ENCODE measurements at regions not wholly inside any gene's neighbourhood (a gene's known extent, or its start where the extent isn't known, plus 50 kb on each side); places are given as distances from the start of the nearest gene placed in this dataset.
"Not testable (repeated sequence)": the region's sequence is repeated elsewhere in the genome, so short reads cannot be mapped to it uniquely, and the experiment has no call there.

DNA sequence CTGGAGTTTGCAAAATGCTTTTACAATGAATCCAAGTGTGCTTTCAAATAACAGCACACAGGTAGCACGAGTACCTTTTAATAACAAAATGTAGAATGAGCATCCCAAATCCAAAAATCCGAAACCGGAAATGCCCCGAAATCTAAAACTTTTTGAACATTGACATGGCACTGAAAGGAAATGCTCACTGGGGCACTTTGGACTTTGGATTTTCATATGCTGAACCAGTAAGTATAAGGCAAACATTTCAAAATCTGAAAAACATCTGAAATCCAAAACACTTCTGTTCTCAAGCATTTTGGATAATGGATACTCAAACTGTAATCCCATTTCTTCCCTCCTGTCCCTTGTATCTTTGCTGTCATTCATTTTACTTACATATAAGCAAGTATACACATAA lies 50.1 kb downstream of the GCNT4 start:
- intact Hi-C loops (cut with DNase I) = no loop called here
- no peak for DNase-seq
- ATAC-seq (ENCODE audit: poor library complexity) = no peak

DNA sequence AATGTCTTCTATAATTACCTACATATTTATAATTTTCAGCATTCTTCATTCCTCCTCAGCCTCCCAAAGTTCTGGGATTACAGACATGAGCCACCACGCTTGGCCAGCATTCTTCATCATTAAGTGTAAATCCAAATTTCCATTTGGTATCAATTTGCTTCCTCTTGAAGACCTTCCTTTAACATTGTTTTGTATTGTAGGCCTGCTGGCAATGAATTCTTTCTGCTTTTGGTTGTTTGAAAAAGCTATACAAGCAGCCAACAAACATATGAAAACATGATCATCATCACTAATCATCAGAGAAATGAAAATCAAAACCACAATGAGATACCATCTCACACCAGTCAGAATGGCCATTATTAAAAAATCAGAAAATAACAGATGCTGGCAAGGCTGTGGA lies 56.4 kb downstream of the GCNT4 start:
- intact Hi-C loops (cut with DNase I) = no loop called here
- DNase-seq (no peak), ATAC-seq (ENCODE audit: poor library complexity) (no peak)

DNA sequence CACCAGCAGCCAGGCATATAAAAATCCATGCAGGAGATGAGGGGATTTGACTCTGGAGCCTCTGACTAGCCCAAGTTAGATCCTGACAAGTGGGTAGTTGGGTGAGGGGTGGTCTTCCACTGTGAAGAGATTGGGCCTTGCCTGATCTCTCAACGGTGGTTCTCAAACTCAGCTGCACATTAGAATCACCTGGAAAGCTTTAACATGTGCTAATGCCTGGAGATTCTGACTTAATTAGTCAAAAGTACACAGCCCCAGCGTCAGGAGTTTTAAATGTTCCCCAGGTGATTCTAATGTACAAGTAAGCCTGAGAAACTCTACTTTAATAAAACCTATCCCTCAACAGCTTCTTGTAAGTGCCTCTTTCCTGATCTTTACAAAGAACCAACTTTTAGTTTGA lies 57.5 kb downstream of the GCNT4 start:
- no peak for ATAC-seq (ENCODE audit: poor library complexity)
- intact Hi-C loops (cut with DNase I) = no loop called here

DNA sequence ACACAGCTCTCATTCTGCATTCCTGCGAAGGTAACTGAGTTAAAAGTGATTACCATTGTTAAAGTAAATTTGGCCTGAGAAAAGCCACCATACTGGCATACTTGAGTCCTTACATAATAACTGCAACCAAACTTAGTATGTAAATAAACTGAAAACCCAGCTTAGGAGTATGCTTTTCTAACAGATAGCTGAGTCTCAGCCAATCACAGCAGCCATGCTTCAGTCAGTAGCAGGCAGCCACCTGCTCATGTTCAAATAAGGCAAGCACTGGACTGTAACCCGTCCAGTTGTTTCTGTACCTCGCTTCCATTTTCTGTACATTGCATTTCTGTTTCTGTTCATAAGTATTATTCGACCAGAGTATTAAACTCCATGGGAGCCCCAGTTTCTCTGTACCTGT lies 58.6 kb downstream of the GCNT4 start:
- intact Hi-C loops (cut with DNase I) = no loop called here
- no peak for DNase-seq
- no peak for ATAC-seq (ENCODE audit: poor library complexity)

More for the DNA sequence above, 57.5 kb downstream of the GCNT4 start:
- DNase-seq = no peak

DNA sequence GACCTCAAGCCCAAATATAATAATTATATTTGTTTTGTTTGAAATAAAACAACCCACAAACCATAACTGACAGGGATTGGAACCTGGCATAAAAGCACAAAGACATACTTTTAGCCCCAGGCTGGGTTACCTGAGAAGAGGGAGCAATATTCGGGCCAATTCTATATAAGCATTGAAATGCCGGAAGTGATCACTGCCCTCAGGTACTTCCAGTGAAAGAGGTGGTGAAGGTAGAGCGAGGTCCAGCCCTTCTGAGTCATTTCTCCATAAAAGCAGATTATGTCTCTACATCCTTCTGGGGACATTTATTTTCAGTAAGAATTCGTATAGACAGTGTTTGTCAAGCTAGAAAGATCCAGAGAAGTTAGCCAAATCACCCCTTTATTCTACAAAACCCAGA lies 59.6 kb downstream of the GCNT4 start:
- ATAC-seq (ENCODE audit: poor library complexity) = no peak
- intact Hi-C loops (cut with DNase I) = no loop called here
- no peak for DNase-seq

DNA sequence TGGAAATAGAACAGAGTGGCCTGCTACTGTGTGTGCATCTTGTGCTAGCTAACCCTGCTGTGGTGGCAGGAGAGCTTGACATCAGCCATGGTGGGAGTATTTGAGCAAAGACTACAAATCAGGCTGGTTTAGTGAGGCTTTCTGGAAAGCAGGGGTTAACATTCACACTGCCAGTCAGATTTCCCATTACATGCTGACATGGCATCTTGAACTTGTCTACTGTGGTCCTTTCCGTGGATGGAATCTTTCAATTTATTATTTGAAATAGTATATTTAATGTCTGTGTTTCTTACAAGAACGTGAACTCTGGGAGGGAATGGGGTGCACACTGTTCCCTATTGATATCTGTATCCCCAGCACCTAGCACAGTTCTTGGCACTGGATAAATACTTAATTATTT lies 60.8 kb downstream of the GCNT4 start:
- DNase-seq (no peak), ATAC-seq (ENCODE audit: poor library complexity) (no peak)

DNA sequence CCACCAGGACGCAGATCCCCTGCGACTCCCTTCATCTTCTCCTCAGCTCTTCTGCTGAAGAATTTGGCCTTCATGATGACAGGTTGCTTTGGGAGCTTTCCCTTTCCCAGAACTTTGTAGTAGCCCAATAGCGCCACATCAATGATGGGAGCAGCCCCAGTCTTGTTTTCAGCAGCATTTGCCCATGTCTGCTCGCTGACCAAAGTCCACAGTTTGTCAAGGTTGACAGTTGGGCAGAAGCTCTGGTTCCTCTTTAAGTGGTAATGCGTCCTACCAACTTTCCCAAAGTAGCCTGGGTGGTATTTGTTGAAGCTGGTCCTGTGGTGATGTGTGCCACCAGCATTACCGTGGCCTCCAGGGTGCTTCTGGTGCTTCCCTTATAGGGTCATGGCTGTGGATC lies 62.2 kb downstream of the GCNT4 start:
- intact Hi-C loops (cut with DNase I) = no loop called here
- DNase-seq (no peak), ATAC-seq (ENCODE audit: poor library complexity) (no peak)

More for the DNA sequence above, 60.8 kb downstream of the GCNT4 start:
- intact Hi-C loops (cut with DNase I) = no loop called here

DNA sequence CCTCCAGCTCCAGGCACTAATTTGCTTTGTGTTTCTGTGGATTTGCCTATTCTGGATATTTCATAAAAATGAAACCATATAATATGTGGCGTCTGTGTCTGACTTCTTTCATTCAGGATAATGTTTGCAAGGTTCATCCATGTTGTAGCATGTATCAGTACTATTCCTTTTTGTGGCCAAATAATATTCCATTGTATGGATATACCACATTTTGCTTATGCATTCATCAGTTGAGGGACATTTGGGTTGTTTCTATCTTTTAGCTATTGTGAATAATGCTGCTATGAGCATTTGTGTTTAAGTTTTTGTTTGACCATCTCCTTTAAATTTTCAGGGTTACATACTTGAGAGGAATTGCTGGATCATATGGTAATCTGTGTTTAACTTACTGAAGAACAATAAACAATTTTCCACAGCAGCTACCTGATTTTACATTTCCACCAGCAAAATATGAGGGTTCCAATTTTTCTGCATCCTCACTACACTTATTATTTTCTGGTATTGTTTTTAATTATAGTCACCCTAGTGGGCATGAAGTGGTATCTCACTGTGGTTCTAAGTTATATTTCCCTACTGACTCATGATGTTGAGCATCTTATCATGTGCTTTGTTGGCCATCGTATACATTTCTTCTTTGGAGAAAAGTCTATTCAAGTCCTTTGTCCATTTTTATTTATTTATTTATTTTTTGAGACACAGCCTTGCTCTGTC lies 63.9 kb downstream of the GCNT4 start:
- DNase-seq (no peak), ATAC-seq (ENCODE audit: poor library complexity) (no peak)
- intact Hi-C loops (cut with DNase I) = no loop called here

DNA sequence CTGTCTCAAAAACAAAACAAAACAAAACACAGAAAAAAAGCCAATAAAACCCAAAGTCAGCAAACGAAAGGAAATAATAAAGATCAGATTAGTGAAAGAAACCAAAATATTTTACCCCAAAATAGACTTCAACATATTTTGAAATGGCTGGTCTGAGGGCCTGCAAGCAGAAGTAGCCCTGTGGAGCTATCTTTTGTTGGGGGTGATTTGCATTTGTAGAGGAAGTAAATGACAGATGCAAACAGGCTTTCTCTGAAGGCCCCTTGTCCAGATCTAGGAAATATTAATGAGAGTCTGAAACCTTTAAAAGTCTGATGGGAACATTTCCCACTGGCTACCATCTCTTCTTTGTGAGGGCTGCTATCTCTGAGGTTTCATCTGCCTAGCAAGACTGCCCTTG lies 74.0 kb downstream of the GCNT4 start:
- ATAC-seq (ENCODE audit: poor library complexity) = no peak
- intact Hi-C loops (cut with DNase I) = no loop called here
- no peak for DNase-seq

DNA sequence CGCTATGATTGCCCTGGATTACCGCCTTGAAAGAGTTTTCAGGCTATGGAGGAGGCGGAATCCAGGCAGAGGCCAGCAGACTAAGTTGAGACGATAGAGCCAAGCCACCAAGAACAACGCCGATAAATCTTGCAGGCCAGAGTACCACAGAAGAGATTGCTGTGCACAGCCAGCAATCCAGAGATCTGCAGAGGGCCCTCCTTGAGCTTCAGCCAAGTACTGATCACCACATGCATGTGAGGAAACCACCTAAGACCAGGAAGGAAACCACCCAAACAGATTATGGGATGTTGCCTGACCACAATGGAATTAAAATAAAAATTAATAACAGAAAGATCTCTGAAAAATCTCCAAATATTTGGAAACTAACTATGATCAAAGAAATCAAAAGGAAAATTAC lies 74.9 kb downstream of the GCNT4 start:
- ATAC-seq (ENCODE audit: poor library complexity) (no peak), DNase-seq (no peak)
- intact Hi-C loops (cut with DNase I) = no loop called here

DNA sequence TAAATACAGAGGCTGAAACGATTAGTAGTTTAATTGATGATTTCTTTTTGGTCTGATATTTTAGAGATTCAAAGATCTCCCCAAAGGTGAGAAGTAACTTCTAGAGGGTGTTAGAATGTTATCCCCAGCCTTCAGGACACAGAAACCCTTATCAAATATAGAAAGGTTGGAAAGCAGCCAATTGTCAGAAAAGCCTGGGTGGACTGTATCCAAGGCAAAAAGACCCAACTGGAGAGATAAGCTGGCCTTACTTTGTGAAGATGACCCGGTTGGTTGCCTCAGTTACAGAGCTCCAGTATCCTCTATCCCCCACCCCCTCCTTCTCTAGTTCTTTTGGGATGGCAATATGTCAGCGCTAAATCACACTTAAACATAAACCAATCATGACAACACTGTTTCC lies 75.7 kb downstream of the GCNT4 start:
- no peak for DNase-seq
- intact Hi-C loops (cut with DNase I) = no loop called here

DNA sequence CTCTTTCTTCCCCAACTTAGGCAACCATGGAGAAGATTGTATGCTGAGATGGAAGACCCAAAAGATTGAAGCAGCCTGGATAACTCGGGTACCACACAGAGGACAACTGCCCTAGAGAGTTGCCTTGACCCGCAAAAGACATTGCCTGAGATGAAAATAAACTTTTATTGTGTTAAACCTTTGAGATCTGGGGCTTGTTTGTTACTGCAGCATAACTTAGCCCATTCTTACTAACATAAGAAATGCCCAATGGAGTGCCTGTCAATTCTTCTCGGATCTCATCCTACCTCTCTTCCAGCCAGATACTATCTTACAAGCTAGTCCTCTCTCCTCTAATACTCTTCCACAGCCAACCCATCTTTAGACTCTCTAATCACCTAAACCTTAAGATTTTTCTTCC lies 76.8 kb downstream of the GCNT4 start:
- intact Hi-C loops (cut with DNase I) = no loop called here
- DNase-seq = no peak
- ATAC-seq (ENCODE audit: poor library complexity) = no peak

More for the DNA sequence above, 75.7 kb downstream of the GCNT4 start:
- ATAC-seq (ENCODE audit: poor library complexity) = no peak

DNA sequence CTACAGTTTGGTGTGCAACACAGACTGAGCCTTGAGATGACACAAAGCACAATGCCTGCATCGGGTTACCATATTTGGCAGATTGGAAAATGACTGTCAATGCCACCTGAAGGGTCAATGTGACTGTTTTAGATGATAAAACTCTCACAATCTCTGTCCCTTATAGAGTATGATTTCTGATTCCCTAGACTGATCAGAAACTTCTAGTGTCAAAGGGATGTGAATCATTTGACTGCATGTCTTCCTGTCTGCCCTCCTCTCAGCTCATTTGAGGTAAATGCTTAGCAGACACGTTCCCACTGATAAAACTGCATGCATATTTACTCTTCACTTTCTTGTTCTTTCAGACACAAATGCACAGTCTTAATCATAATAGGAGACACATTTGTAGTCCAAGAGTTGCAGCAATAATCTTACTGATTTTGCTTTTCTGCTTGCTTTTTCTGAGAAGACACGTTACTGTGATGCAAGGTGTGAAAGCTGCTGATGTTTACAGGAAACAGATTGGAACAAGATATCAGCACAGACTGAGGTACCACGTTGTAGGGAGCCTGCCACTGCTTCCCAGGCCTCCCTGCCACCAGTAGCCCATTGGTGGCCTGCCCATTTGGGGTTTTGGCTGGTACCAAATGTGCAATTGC lies 77.8 kb downstream of the GCNT4 start:
- intact Hi-C loops (cut with DNase I) = no loop called here
- DNase-seq = no peak
- ATAC-seq (ENCODE audit: poor library complexity) = no peak

DNA sequence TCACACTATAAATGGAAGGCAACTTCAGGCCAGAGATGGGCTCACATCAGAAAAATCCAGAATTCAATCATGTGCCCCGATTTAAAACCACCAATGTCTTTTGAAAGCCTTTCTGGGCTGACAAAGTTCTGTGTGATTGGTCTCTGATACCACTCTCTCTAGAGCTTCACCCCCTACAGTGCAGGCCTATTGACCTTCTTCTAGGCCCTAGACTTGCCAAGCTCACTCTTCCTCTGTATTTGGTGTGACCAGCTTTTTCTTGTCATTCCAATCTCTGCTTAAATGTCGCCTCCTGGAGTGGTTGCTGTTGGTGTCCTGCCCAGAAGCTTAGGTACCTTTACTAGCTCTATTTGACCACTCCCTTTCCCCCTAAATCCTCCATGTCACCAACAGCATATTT lies 78.7 kb downstream of the GCNT4 start:
- DNase-seq = no peak
- intact Hi-C loops (cut with DNase I) = no loop called here
- ATAC-seq (ENCODE audit: poor library complexity) = no peak

DNA sequence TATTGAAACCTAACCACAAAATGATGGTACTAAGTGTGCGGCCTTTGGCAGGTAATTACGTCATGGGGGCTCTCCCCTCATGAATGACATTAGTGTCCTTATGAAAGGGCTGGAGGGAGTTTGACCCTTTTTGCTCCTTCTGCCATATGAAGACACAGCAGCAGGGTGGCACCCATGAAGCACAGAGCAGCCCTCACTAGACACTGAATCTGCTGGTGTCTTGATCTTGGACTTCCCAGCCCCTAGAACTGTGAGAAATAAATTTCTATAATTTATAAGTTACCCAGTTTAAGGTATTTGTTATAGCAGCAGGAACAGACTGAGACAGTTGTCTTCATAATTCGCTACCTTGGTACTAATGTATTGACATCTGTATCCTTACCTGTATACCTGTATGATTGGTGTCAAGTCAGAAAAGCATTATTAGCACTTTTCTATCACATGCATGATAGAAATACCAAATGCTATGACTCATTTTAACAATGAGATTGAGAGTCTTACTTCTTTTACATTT lies 80.4 kb downstream of the GCNT4 start:
- intact Hi-C loops (cut with DNase I) = no loop called here
- no peak for DNase-seq
- no peak for ATAC-seq (ENCODE audit: poor library complexity)

DNA sequence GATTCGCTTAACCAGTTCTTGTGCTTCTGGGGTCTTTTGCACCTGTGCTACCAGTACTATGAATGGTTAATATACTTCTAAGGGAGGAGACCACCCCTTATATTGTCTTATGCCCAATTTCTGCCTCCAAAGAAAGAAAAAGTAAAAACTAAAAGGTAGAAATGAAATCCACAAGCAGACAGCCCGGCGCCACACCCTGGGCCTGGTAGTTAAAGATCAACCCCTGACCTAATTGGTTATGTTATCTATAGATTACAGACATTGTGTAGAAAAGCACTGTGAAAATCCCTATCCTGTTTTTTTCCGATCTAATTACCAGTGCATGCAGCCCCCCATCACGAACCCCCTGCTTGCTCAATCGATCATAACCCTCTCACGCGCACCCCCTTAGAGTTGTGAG lies 81.5 kb downstream of the GCNT4 start:
- ATAC-seq (ENCODE audit: poor library complexity); intact Hi-C loops (cut with DNase I); DNase-seq: not testable (repeated sequence)

DNA sequence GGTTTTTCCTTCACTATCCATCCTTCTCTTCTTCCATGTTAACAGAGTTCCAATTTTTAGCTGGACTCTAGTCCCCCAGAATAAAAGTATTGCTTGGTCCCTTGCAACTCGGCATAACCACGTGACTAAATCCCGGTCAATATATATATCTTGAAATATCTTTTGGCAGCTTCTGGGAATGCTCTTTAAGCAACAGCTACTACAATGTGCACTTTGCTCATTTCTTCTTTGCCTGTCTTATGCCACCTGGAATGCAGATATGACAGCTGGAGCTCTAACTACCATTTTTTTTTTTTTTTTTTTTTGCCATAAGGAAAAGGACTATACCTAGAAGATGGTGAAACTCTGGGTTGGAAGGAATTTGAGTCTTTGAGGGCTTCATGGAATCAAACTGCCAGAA lies 82.6 kb downstream of the GCNT4 start:
- DNase-seq (no peak), ATAC-seq (ENCODE audit: poor library complexity) (no peak)
- intact Hi-C loops (cut with DNase I) = no loop called here

DNA sequence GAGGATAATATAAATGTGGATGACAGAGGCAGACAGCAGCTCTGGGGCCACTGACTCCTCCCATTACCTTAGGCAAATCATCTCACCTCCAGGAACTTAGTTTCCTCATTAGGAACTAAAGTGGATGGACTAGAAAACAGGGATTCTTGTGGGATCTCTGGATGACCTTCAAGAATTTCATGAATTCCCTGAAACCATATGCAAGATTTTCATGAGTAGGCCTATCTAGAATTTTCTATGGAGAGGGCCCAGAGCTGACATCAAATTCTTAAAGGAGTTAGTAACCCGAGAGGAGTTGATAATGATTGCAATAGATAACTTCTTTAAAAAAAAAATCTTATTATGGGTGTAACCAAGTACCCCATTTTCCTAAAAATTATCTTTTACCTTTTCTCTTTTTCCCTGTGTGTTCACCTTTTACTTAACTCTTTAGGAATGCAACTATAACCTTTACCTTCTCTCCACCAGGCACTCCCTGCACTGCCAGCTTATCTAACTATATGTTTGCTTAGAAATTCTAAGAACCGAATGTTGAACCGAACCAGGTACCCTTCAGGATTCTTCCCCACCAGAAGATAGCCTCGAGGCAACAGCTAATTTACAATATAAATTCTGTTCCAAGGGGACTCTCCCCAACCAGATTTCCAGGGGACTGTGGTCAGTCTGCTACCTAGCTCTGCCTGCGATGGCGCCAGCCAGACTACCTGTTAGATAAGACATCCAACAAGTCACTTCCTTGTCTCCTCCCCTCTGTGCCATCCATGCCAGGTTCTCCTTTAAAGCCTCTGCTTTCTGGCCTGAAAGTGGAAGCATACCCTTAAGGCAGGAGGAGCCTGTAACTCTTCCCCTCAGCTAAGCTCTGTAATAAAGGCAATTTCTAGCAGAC lies 86.0 kb downstream of the GCNT4 start:
- intact Hi-C loops (cut with DNase I) = no loop called here
- ATAC-seq (ENCODE audit: poor library complexity) (no peak), DNase-seq (no peak)

DNA sequence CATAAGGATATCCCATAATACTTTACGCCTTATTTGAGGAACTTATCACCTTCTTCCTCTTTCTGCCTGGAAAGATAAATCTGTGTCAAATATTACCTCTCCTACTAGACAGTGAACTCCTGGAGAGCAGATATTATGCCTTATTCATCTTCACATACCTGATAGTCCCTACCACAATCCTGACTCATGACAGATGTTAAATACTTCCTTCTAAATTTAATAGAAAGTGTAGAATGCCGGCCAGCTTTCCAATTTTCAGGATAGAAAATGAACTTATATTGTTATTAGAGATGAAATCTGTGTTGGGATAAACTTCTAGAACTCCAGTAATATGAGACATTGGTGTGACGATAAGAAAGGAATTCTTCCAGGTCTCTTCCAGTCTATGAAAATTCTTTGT lies 89.0 kb downstream of the GCNT4 start:
- DNase-seq (no peak), ATAC-seq (ENCODE audit: poor library complexity) (no peak)
- intact Hi-C loops (cut with DNase I) = no loop called here

DNA sequence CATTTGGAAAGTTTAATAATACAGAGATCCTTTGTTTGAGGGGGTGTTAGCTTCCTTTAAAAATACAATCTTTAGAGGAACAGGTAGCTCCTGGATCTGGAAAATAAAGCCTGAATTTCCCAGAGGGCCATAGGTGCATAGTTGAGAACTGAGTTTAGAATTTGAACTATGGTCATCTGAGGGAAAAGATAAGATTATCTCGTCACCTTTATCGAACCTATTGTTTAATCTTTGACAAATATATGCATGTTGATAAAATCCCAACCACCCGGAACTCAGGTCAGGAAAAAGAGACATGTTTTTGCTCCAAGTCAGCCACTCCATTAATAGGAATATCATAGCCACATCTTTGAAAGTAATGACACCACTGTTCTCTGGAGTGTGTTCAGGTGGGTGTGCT lies 91.7 kb upstream of the FAM169A start:
- no peak for ATAC-seq (ENCODE audit: poor library complexity)
- DNase-seq = no peak
- intact Hi-C loops (cut with DNase I) = no loop called here

Data from Right ventricle myocardium superior (tissue), 1 donor.